Jurkat, Clone E6-1 (cell line): ENCODE measurements at regions not wholly inside any gene's neighbourhood (a gene's known extent, or its start where the extent isn't known, plus 50 kb on each side); places are given as distances from the start of the nearest gene placed in this dataset.
A peak's percentile ranks its signal among the peaks of the same experiment; 100 is the strongest.

Source experiments
- DNase-seq: peaks from one replicate; pipeline ENCODE4 v3.0.0-alpha.2; 2011; ENCODE audit warnings: low read depth, low spot score
- H3K4me3 ChIP-seq: 2 replicates; pipeline ENCODE4 v1.5.1; 2011; ENCODE audit warnings: mild to moderate bottlenecking, low read length, control low read depth, moderate library complexity

DNA sequence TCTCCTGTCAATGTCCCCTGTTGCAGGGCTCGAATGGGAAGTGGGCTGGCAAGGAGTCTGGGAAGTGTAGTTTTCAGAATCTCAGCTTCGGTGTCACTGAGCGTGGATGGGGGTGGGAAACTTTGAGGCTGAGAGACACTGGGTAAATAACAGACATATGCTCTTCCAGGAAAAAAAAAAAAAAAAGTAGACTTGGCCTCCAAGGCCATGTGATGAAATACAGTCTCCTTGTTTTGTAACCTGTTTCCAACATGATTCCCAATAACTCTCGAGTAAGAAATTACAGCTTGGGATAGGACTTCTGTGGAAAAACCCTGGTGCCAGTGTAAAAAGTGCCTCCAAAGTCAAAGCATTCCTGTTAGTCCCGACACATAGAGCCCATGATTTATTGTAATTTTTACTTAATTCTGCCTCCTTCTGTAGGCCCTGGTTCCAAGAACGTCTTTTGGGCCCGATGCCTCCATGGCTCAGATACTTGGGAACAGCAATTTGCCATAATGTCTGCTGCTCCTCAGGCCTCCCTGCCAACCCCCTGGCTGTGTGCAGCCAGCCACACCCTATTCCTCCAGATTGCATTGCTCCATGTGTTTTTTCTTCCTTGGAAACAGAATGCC lies 119.5 kb upstream of the TNC start:
- H3K4me3 ChIP-seq: no peak overlapping the region
- no peak for DNase-seq

GRCh38 chr9:115240676-115241075 lies 122.7 kb upstream of the TNC start:
- H3K4me3 ChIP-seq: no peak overlapping the region
- no peak for DNase-seq

DNA sequence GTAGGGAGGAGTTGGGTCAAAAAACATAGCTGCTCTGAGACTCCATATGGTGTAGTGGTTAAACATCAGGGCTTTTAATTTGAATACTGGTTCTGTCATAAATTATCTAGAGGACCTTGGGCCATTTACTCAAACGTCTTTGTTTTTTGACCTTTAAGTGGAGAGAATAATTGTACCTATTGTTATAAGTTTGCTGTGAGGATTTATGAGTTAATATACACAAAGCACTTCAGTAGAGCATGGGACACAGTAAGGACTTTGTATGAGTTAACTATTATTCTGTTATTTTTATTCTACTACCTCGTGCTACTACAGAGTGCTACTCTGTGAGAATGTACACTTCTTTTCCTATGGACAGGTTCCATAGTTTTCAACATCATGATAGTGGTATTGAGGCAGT lies 123.7 kb upstream of the TNC start:
- H3K4me3 ChIP-seq: no peak overlapping the region
- DNase-seq: no peak

GRCh38 chr9:115249488-115249887 lies 131.5 kb upstream of the TNC start:
- no peak overlapping the region for H3K4me3 ChIP-seq
- DNase-seq: no peak

DNA sequence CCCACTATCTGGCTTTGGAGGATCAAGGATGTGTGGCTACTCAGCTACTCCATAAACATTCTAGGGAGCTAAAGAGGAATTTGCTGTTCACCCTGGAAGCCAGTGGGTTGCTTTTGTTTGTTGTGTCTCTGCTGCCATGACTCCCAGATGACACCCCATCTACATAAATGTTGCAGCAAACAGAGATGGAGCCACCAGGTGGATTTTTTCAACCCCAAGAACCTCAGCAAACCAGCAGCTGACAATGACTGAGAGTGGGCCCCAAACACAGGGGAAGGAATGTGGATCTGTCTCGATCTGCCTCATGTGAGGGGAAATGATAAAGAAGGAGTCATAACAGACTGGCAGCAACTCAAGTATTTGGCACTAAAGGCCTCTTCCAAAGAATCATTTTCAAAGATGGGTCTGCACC lies 132.7 kb upstream of the TNC start:
- H3K4me3 ChIP-seq: no peak overlapping the region
- no peak for DNase-seq

DNA sequence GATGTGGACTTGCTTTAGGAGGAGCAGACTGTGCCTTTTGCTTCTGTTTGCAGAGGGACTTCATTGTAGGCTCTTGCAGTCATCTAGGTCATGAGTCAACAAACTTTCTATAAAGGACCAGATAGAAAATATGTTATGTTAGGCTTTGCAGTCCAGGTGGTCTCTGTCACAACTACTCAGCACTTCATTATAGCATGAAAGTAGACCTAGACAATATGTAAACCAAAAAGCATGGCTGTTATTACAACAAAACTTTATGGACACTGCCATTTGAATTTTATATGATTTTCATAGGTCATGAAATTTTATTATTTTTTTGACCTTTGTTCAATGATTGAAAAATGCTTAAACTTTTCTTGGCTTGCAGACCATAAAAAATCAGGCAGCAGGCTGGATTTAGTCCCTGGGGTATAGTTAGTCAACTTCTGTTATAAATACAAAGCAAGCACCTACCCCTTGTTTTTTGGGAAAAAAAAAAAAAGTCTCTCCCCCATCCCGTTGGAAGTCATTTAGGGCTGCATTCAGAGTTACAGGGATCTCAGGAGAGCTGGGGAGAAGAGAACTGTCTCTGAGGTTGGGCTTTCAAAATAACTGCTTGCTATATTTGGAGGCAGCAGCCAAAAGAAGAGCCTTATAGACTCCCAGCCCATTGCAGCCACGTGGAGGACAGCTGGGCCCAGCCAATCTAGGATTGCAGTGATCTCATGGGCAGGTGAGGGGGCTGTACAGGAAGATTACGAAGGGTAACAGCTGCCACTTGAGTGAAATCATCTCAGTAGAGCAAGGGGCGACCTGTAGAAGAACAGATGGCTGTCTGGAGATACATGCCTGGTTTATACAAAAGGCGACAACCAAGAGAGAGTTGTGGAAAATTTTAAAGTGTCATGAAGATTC lies 136.6 kb upstream of the TNC start:
- H3K4me3 ChIP-seq: no peak overlapping the region
- DNase-seq: no peak

DNA sequence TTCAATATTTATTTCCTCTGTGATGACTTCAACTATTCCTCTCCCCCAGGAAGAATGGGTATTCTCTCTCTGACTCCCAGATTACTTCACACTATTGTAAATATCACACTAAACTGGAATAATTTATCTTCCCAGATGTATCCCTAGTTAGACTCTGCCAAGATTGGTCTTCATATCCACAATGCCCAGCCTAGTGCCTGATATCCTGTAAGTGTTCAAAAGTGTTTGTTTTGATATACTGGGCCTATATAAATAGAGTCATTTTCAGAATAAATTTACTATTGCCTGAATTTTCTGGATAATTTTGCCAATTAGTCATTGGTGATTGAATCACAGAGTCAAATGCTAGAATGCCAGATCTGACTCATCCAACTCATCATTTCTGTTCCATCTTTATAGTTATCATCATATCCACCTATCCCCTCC lies 143.7 kb upstream of the TNC start:
- no peak for DNase-seq
- no peak overlapping the region for H3K4me3 ChIP-seq

DNA sequence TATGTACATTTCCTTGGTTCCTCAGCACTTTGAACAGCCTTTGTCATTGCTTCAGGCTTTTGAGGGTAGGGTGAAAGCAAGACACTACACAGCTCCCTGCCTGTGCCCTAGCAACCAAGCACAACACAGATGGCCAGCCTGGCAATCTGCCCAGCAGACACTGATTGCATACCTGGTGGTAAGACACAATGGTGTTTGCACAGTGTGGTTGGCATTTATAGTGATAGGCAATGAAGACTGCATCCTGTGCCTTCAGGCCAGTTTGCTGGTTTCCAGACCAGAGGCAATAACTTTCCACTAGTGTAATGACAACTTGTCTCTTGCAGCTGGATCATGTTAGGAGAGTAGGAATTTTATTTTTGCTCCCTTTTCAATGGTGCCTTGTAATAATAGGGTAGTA lies 144.5 kb upstream of the TNC start:
- DNase-seq: peak; percentile 29
- H3K4me3 ChIP-seq: no peak overlapping the region

DNA sequence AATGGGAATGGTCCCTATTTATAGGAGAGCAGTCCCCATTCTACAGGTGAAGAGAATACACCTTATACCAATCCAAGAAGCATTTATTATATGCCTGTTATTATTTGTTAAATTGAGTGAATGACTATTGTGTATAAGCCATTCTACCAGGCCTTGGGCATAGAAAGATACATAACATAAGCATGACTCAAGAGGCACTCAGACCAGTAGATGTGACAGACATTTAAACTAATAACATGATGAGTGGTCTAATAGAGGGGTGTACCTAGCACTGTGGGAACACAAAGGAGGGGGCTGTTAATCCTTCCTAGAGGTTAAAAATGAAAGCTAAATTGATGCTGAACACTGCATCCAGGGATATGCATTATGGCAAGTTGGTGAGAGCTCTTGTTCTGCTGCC lies 145.0 kb upstream of the TNC start:
- H3K4me3 ChIP-seq: no peak overlapping the region
- DNase-seq: no peak

DNA sequence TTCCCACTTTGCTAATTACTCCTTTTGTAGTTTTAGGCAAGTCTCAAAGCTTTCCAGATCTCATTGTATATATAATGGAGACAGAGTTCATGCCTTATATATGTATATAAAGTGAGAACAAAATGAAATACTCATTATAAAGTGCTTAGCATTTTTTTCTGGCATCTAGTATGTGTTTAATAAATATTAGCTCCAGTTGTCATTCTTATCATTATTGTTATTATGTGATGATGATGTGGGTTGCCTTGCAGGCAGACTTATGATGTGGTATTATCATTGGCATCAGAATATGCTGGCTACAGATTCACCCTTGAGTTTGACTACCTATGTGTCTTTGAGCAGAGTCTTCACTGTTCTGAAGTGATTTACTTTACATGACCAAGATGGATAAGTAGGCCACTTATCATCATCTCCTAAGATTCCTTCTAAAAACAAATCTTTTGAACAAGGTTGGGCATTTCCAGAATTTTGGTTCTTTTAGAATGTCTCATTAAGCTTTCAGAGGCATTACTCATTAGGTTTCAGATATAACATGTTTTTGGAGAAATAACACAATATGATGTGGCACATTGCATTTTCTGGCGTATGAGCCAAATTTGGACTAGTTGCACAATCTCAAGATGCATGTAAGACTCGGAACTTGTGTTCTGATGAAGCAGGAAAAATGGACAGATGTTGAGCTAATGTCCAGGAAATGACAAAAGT lies 145.6 kb upstream of the TNC start:
- no peak for DNase-seq
- no peak overlapping the region for H3K4me3 ChIP-seq

DNA sequence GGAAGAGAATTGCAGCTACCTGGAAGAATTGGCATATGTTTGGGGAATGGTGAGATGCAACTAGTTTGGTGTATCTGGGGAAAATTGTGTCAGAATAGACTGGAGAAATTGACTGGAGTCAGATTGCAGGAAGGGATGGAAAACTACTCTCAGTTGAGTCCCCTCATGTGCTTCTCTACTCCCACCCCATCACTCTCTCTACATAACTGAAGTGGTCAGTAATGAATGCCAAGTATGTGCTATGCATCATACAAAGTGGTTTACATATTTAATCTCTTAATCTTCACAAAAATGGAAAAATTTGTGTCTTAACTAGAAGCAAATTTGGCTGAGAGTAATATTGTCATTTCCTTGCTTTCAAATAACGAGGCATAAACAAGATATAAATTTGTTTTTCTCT lies 146.4 kb upstream of the TNC start:
- no peak overlapping the region for H3K4me3 ChIP-seq
- no peak for DNase-seq

DNA sequence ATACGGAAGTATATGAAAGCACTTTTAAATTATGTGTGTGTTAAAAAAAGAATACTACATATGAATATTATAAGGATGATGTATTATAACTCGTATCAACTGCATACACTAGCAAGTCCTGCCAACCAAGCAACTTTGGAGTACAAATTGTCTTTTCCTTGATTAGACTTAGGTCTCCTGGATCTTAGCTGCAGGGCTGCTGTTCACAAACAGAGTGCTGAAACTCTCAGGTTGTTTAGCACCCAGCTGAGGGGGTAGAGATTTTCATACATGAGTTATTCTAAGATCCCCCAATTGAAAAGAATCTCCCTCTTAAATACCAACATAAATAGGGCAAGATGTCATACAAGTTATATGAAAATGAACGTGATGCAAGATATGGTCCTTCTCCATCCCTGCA lies 149.8 kb upstream of the TNC start:
- no peak overlapping the region for H3K4me3 ChIP-seq
- DNase-seq: no peak

GRCh38 chr9:115275753-115276152 lies 157.8 kb upstream of the TNC start:
- no peak overlapping the region for H3K4me3 ChIP-seq
- DNase-seq: no peak

DNA sequence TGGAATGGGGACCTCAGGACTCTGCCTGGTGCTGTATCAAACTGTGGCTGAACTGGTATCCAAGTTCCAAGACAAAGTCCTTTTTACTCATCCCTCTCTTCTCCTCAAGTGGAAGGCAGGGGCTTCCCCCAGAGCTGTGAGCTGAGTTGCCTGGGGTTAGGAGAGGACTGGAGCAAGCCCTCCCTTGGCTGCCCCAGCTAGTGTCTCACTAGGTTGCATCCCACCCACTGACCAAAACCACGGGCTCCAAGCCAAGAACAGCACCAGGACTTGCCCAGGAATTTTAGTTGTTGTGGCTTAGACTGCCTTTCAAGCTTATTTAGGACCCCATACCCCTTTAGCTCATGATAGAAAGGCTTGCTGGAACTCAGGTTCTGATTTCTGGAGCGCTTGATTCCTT lies 158.7 kb upstream of the TNC start:
- H3K4me3 ChIP-seq: no peak overlapping the region
- DNase-seq: no peak

DNA sequence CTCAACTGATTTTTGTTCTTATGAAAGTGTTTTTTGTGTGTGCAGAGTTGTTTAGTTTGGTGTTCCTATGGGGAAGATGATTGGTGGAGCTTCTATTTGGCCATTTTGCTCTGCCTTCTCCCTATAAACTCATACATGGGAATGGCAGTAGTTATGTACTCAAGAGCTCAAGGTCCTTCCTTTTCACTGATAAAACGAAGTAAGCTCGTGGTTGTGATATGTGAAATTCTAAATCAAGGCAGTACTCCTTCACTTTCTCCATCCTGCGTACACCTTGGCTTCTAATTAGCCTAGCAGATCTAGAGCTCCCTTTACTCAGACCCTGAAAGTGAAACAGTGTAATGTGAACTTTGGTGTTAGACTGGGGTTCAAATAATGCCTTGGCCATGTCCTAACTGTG lies 159.3 kb upstream of the TNC start:
- no peak overlapping the region for H3K4me3 ChIP-seq
- no peak for DNase-seq

DNA sequence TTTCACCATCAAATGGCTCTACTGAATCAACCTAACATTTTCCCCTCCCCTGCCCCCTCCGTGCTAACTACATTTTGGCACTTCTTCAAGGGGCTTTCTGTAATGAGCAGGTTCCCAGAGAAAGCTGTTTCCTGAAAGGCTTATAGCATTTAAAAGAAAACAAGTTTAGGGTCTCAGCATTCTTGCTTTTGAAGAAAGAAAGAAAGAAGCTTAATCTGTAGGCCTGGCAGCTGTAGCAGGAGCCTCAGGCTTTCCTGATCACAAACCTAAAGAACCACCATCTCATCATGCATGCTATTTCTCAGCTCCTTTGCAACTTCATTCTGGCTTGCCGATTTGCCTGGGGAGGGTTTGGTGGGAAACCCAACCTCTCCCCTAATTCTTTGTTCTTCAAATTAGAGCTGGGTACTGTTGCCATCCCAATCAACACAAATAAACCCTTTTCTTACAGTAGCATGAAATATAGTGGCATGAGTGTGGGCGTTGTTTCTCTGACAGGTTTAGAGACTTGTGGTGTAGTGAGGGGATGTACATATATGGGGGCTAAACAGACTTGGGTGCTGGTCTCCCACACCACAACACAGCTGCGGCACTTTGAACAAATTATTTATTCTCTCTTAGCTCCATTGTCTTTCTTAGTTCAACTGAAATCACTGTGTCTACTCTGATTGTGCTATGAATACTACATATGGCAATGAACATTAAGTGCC lies 160.5 kb upstream of the TNC start:
- no peak for DNase-seq
- no peak overlapping the region for H3K4me3 ChIP-seq

DNA sequence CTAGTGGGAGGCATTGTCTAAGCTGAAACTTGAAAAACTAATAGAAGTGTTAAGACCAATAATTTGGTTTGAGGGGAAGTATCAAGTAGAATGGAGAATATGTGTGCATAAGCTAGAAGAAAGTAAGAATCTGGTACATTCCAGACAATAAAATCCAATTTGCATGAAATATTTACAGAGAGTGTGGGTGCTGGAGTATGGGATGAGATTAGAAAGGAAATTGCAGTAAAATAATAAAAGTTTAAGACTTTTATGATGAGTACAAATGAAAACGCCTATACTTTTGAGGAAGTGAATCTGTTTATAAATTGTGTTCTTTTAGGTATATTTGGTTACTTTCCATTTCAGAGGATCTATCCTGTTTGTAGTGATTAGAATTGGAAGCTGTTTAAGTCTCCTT lies 165.4 kb upstream of the TNC start:
- no peak overlapping the region for H3K4me3 ChIP-seq

GRCh38 chr9:115285836-115286235 lies 167.9 kb upstream of the TNC start:
- no peak overlapping the region for H3K4me3 ChIP-seq
- DNase-seq: no peak

More for the DNA sequence above, 165.4 kb upstream of the TNC start:
- no peak for DNase-seq

DNA sequence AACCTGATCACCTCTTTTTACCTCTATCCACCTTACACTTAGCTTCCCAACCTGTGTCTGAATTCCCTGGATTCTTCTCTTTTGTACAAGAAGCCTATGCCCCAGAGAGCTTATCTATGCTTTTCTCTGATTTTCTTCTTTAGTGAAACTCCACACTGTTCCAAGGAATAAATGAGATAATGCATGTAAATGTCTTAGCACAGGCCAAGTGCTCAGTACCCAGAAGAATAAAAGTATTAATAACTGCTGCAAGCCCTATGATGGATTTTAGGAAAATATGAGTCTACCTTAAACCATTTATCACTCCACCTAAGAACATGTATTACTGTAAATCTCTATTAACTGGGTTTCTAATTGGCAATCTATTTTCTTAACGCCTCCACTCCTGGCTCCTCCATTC lies 168.5 kb upstream of the TNC start:
- no peak for DNase-seq

DNA sequence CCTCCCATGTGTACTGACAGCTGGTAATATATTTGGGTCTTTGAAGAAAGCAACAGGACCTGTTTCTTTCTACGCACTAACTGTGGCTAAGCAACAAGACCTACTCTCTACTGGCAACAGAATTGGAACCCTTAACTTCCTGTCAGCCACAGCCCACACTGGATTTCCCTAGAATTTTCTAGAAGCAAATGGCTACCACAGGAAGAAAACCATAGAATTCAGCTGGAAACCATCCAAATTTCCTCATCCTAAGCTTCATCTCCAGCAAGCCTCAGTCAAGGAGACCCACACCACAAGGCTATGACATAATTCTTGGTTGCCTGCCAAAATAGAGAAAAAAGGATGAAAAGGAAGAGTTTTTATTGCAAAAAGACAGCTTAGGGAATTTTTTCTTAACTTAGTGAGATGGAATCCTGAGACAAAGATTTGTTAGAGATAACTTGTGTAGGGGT lies 171.8 kb upstream of the TNC start:
- no peak overlapping the region for H3K4me3 ChIP-seq
- no peak for DNase-seq

More for the DNA sequence above, 168.5 kb upstream of the TNC start:
- no peak overlapping the region for H3K4me3 ChIP-seq
